ENCODE measurements at regions not wholly inside any gene's neighbourhood (a gene's known extent, or its start where the extent isn't known, plus 50 kb on each side); places are given as distances from the start of the nearest gene placed in this dataset.

GRCh38 chr3:24548278-24548677, 53.6 kb upstream of the THRB start (continued):
- TF ChIP-seq GTF3C2 (IDR thresholded peaks at IDR 0.05; ENCODE audit: borderline replicate concordance, extremely low read depth, insufficient read length) (no peak), ATF7 (IDR thresholded peaks at IDR 0.05) (no peak), ZNF778 (CRISPR knock-in tag; IDR thresholded peaks at IDR 0.05) (no peak), SMAD4 (CRISPR knock-in tag; conservative IDR thresholded peaks at IDR 0.05) (no peak), AFF1 (IDR thresholded peaks at IDR 0.05; ENCODE audit: low read depth in 1 of 2, partially characterized antibody in 2 of 2) (no peak), PTBP1 (IDR thresholded peaks at IDR 0.05; ENCODE audit: low read depth, low read length) (no peak), HDAC8 (tag; IDR thresholded peaks at IDR 0.05) (no peak), PYGO2 (tag; IDR thresholded peaks at IDR 0.05) (no peak), SRSF1 (IDR thresholded peaks at IDR 0.05; ENCODE audit: low read depth, low read length) (no peak), ZNF780A (CRISPR knock-in tag; IDR thresholded peaks at IDR 0.05) (no peak), BCL6 (CRISPR knock-in tag; IDR thresholded peaks at IDR 0.05) (no peak)

Measured in K562 (cell line).